NCI-H524 treated with DMSO at 0.1 percent for 48 hours (cell line): ENCODE measurements at regions not wholly inside any gene's neighbourhood (a gene's known extent, or its start where the extent isn't known, plus 50 kb on each side); places are given as distances from the start of the nearest gene placed in this dataset.
"Not testable (repeated sequence)": the region's sequence is repeated elsewhere in the genome, so short reads cannot be mapped to it uniquely, and the experiment has no call there.

Source experiments
- DNase-seq: peaks from one replicate; lab custom pipeline; 2025; lab: John Stamatoyannopoulos, UW

GRCh38 chr1:239930686-239931262, 160.9 kb upstream of the FMN2 start:
- no peak for DNase-seq

GRCh38 chr1:239931341-239931740, 160.3 kb upstream of the FMN2 start:
- DNase-seq = no peak

GRCh38 chr1:239939602-239940001, 152.1 kb upstream of the FMN2 start:
- no peak for DNase-seq

GRCh38 chr1:239943761-239944160, 147.9 kb upstream of the FMN2 start:
- no peak for DNase-seq

GRCh38 chr1:239944666-239945065, 147.0 kb upstream of the FMN2 start:
- no peak for DNase-seq

- DNase-seq = no peak
Observed at GRCh38 chr1:239947801-239948200, 143.9 kb upstream of the FMN2 start.

GRCh38 chr1:239951511-239952140, 140.1 kb upstream of the FMN2 start:
- DNase-seq = no peak

- no peak for DNase-seq
Observed at GRCh38 chr1:239952348-239953308, 139.1 kb upstream of the FMN2 start.

GRCh38 chr1:239954836-239955235, 136.8 kb upstream of the FMN2 start:
- DNase-seq = no peak

GRCh38 chr1:239955431-239955830, 136.3 kb upstream of the FMN2 start:
- DNase-seq = no peak

GRCh38 chr1:239956263-239956662, 135.4 kb upstream of the FMN2 start:
- DNase-seq = no peak

GRCh38 chr1:239958063-239958462, 133.6 kb upstream of the FMN2 start:
- no peak for DNase-seq

- DNase-seq = peak; percentile 26
Observed at GRCh38 chr1:239960366-239960765, 131.3 kb upstream of the FMN2 start.

GRCh38 chr1:239963856-239964255, 127.8 kb upstream of the FMN2 start:
- DNase-seq = no peak

- DNase-seq = no peak
Observed at GRCh38 chr1:239976130-239976968, 115.3 kb upstream of the FMN2 start.

GRCh38 chr1:239977416-239977815, 114.3 kb upstream of the FMN2 start:
- DNase-seq = no peak

- DNase-seq = no peak
Observed at GRCh38 chr1:239979456-239979855, 112.2 kb upstream of the FMN2 start.

GRCh38 chr1:239982762-239983161, 108.9 kb upstream of the FMN2 start:
- DNase-seq = no peak

- no peak for DNase-seq
Observed at GRCh38 chr1:239985044-239985443, 106.6 kb upstream of the FMN2 start.

- DNase-seq = no peak
Observed at GRCh38 chr1:239987103-239987745, 104.5 kb upstream of the FMN2 start.

- DNase-seq = no peak
Observed at GRCh38 chr1:239989990-239990389, 101.7 kb upstream of the FMN2 start.

- not testable (repeated sequence) for DNase-seq
Observed at GRCh38 chr1:239992566-239992965, 99.1 kb upstream of the FMN2 start.
